22Rv1 (cell line): ENCODE measurements at regions not wholly inside any gene's neighbourhood (a gene's known extent, or its start where the extent isn't known, plus 50 kb on each side); places are given as distances from the start of the nearest gene placed in this dataset.

Source experiments
- ZFX ChIP-seq: fragments of 450-650 bp; IDR thresholded peaks from 2 replicates; pipeline ENCODE4 v1.6.1; 2017; ENCODE audit warnings: antibody characterized with exemption, borderline replicate concordance
- TF ChIP-seq, protein P1 (sequence below): fragments of 450-650 bp; IDR thresholded peaks from 2 replicates; pipeline ENCODE4 v1.5.1; 2017; ENCODE audit warnings: mild to moderate bottlenecking

DNA sequence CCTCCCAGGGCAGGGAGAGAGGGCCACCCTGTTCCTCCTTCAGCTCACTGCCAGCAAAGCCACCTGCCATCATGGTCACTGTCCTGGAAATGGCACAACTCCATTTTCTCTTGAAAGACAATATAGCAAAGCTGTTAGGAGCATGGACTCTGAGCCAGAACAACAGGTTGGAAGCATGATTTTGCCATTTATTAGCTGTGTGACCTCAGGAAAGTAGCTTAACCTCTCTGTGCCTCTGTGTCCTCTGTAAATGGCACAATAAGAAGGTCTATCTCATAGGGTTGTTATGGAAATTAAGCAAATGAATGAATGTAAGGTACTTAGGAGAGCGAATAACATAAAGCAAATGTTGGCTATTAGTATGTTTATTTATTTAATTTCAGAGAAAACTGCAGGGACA lies 730.4 kb upstream of the ID2 start:
- TF ChIP-seq, protein P1, sequence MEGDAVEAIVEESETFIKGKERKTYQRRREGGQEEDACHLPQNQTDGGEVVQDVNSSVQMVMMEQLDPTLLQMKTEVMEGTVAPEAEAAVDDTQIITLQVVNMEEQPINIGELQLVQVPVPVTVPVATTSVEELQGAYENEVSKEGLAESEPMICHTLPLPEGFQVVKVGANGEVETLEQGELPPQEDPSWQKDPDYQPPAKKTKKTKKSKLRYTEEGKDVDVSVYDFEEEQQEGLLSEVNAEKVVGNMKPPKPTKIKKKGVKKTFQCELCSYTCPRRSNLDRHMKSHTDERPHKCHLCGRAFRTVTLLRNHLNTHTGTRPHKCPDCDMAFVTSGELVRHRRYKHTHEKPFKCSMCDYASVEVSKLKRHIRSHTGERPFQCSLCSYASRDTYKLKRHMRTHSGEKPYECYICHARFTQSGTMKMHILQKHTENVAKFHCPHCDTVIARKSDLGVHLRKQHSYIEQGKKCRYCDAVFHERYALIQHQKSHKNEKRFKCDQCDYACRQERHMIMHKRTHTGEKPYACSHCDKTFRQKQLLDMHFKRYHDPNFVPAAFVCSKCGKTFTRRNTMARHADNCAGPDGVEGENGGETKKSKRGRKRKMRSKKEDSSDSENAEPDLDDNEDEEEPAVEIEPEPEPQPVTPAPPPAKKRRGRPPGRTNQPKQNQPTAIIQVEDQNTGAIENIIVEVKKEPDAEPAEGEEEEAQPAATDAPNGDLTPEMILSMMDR, result no peak
- no peak for TF ChIP-seq ZFX
